HFFc6 (cell line): ENCODE measurements at regions not wholly inside any gene's neighbourhood (a gene's known extent, or its start where the extent isn't known, plus 50 kb on each side); places are given as distances from the start of the nearest gene placed in this dataset.
"Not testable (repeated sequence)": the region's sequence is repeated elsewhere in the genome, so short reads cannot be mapped to it uniquely, and the experiment has no call there.

Experiments used
- DNase-seq: peaks from one replicate; pipeline ENCODE4 v3.0.0-alpha.2; 2018
- H3K27ac Mint-ChIP-seq: 2 replicates; pipeline ENCODE4 v1.8.0; 2020; ENCODE audit warnings: mild to moderate bottlenecking, mixed read lengths
- H3K27me3 Mint-ChIP-seq: 2 replicates; pipeline ENCODE4 v1.8.0; 2021; ENCODE audit warnings: mild to moderate bottlenecking, moderate library complexity, mixed read lengths; ENCODE audit not compliant: insufficient read depth
- H3K36me3 Mint-ChIP-seq: 2 replicates; pipeline ENCODE4 v1.8.0; 2021; ENCODE audit warnings: low read depth, mixed read lengths
- H3K4me1 Mint-ChIP-seq: 2 replicates; pipeline ENCODE4 v1.8.0; 2020; ENCODE audit warnings: low read depth, mixed read lengths
- H3K4me3 Mint-ChIP-seq: 2 replicates; pipeline ENCODE4 v1.8.0; 2020; ENCODE audit warnings: mild to moderate bottlenecking, moderate library complexity, mixed read lengths
- H3K9me3 Mint-ChIP-seq: 2 replicates; pipeline ENCODE4 v1.8.0; 2020; ENCODE audit warnings: mild to moderate bottlenecking, mixed read lengths
- CTCF ChIP-seq: fragments of 200-600 bp; sonication (generic); IDR thresholded peaks from 2 replicates; pipeline ENCODE4 v1.5.0; 2021; ENCODE audit warnings: antibody characterized with exemption, mild to moderate bottlenecking

- no peak overlapping the region for H3K4me3 Mint-ChIP-seq
- no peaks in the 10 kb centered on the region for H3K36me3 Mint-ChIP-seq
- H3K4me1 Mint-ChIP-seq, result peaks cover 4% of the 10 kb centered on the region; the same call in 1 of the 2 replicates
- H3K27ac Mint-ChIP-seq, result no peak overlapping the region
- peaks cover 2% of the 10 kb centered on the region; the same call in 1 of the 2 replicates for H3K27me3 Mint-ChIP-seq
- no peak for TF ChIP-seq CTCF
- no peaks in the 10 kb centered on the region for H3K9me3 Mint-ChIP-seq
- no peak for DNase-seq
These were observed 58.3 kb upstream of the KCNH1 start for GRCh38 chr1:211192227-211192626.

- H3K27me3 Mint-ChIP-seq, H3K36me3 Mint-ChIP-seq, H3K27ac Mint-ChIP-seq, DNase-seq, H3K9me3 Mint-ChIP-seq, H3K4me3 Mint-ChIP-seq, H3K4me1 Mint-ChIP-seq: not testable (repeated sequence)
These were observed 54.8 kb upstream of the KCNH1 start for GRCh38 chr1:211188721-211189120.

- Mint-ChIP-seq H3K4me3 (no peak overlapping the region), H3K27ac (no peak overlapping the region), H3K9me3 (no peaks in the 10 kb centered on the region), H3K27me3 (no peaks in the 10 kb centered on the region; the same call in none of the 2 replicates), H3K4me1 (peaks cover 6% of the 10 kb centered on the region; the same call in 1 of the 2 replicates), H3K36me3 (no peaks in the 10 kb centered on the region)
- no peak for DNase-seq
- TF ChIP-seq CTCF, result no peak
These were observed 49.9 kb upstream of the KCNH1 start for GRCh38 chr1:211183747-211184313.
